PC-9 (cell line): ENCODE measurements at regions not wholly inside any gene's neighbourhood (a gene's known extent, or its start where the extent isn't known, plus 50 kb on each side); places are given as distances from the start of the nearest gene placed in this dataset.

Source experiments
- BruUV-seq: library from RNA; stranded (reverse); fragments of 400-500 nt; replicated peaks from 2 replicates; lab custom pipeline; 2021; lab: Mats Ljungman, UMichigan
- CTCF ChIA-PET: fragments of 300-600 bp; sonication (Branson Sonifier 250); formaldehyde crosslinking; loops from one replicate; lab custom pipeline; 2022; ENCODE audit warnings: antibody characterized with exemption; lab: Charles Lee
- POLR2A ChIA-PET: fragments of 300-600 bp; sonication (Branson Sonifier 250); formaldehyde crosslinking; loops from one replicate; lab custom pipeline; 2022; ENCODE audit warnings: antibody characterized with exemption; ENCODE audit not compliant: unreplicated experiment; lab: Charles Lee
- DNase-seq, 2 experiments: peaks; one replicate each; pipeline versions ENCODE4 v3.0.0 to v3.0.0-alpha.2; 2015 to 2022; ENCODE audit warnings: mixed read lengths in 1 of 2
- H2AFZ ChIP-seq: fragments of 200-600 bp; sonication (generic); 2 replicates; pipeline ENCODE4 v1.8.1; 2017; ENCODE audit warnings: antibody characterized with exemption
- H3F3A ChIP-seq: fragments of 200-600 bp; sonication (generic); 2 replicates; pipeline ENCODE4 v1.8.1; 2017; ENCODE audit warnings: antibody characterized with exemption, mild to moderate bottlenecking, low read depth; ENCODE audit not compliant: insufficient read depth
- H3K27ac ChIP-seq: fragments of 200-600 bp; sonication (generic); 2 replicates; pipeline ENCODE4 v1.6.1; 2016; ENCODE audit warnings: mixed run types
- H3K27me3 ChIP-seq: fragments of 200-600 bp; sonication (generic); 2 replicates; pipeline ENCODE4 v1.6.1; 2016; ENCODE audit warnings: low read depth, mixed run types; ENCODE audit not compliant: insufficient read depth
- H3K36me3 ChIP-seq: fragments of 200-600 bp; sonication (generic); 2 replicates; pipeline ENCODE4 v1.6.1; 2016; ENCODE audit warnings: low read depth, mixed run types
- H3K4me1 ChIP-seq: fragments of 200-600 bp; sonication (generic); replicated peaks from 2 replicates; pipeline ENCODE4 v1.6.1; 2016; ENCODE audit warnings: mixed run types; ENCODE audit not compliant: insufficient read depth
- H3K4me2 ChIP-seq: fragments of 200-600 bp; sonication (generic); 2 replicates; pipeline ENCODE4 v1.6.1; 2017; ENCODE audit warnings: mixed run types
- H3K4me3 ChIP-seq: fragments of 200-600 bp; sonication (generic); 2 replicates; pipeline ENCODE4 v1.6.1; 2016; ENCODE audit warnings: mixed run types
- H3K79me2 ChIP-seq: fragments of 200-600 bp; sonication (generic); 2 replicates; pipeline ENCODE4 v1.6.1; 2017; ENCODE audit warnings: low read depth, mixed run types
- H3K9me2 ChIP-seq: fragments of 200-600 bp; sonication (generic); 2 replicates; pipeline ENCODE4 v1.8.1; 2017; ENCODE audit warnings: mild to moderate bottlenecking; ENCODE audit not compliant: insufficient read depth
- H3K9me3 ChIP-seq: fragments of 200-600 bp; sonication (generic); 2 replicates; pipeline ENCODE4 v1.8.1; 2016; ENCODE audit warnings: low read depth; ENCODE audit not compliant: insufficient read depth
- H4K20me1 ChIP-seq: fragments of 200-600 bp; sonication (generic); 2 replicates; pipeline ENCODE4 v1.8.1; 2017; ENCODE audit not compliant: insufficient read depth
- EZH2 ChIP-seq: fragments of 200-600 bp; sonication (generic); IDR thresholded peaks from 2 replicates; pipeline ENCODE4 v1.8.0; 2017; ENCODE audit warnings: antibody characterized with exemption, low read depth
- intact Hi-C: fragments of 100-400 bp; cut with micrococcal nuclease; formaldehyde crosslinking; loops from one replicate; pipeline ENCODE4 v1.10.0; 2022; ENCODE audit not compliant: unreplicated experiment
- TF ChIP-seq, protein P1 (sequence below): fragments of 200-600 bp; sonication (generic); conservative IDR thresholded peaks from 2 replicates; pipeline ENCODE4 v1.6.1; 2017; ENCODE audit warnings: mixed run types, antibody characterized with exemption, mild to moderate bottlenecking, moderate library complexity

- intact Hi-C loops = loop anchor here (5.0 kb wide), 1 partner anchor 260 kb away; no protein-coding TSS in a partner anchor
- Histone ChIP-seq H3K36me3 (no peaks in the 10 kb centered on the region), H3K9me2 (no peaks in the 10 kb centered on the region)
Measured at GRCh38 chr22:27667121-27667843, 134.3 kb downstream of the MN1 start.

GRCh38 chr22:27668828-27669797 is 132.4 kb downstream of the MN1 start:
- Histone ChIP-seq H3K36me3 (no peaks in the 10 kb centered on the region), H3K27me3 (no peaks in the 10 kb centered on the region), H3K9me3 (no peaks in the 10 kb centered on the region), H3K9me2 (no peaks in the 10 kb centered on the region), H3K4me1 (peaks cover 44% of the 10 kb centered on the region), H3F3A (peaks cover 32% of the 10 kb centered on the region), H3K4me2 (peak overlapping the region; percentile 73), H4K20me1 (no peaks in the 10 kb centered on the region), H2AFZ (no peak overlapping the region), H3K27ac (peak overlapping the region; percentile 86), H3K79me2 (no peaks in the 10 kb centered on the region), H3K4me3 (peak overlapping the region; percentile 17; the same call in 1 of the 2 replicates)
- ChIA-PET CTCF (no interaction called here), POLR2A (interaction anchor here (0.6 to 0.9 kb wide), 5 partner anchors 49 to 253 kb away, joined by 3 to 12 read pairs (median 5); no protein-coding TSS in a partner anchor)
- DNase-seq = peak; percentile 87 to 94
- intact Hi-C loops = loop anchor here (1.0 to 5.0 kb wide), 4 partner anchors 58 to 262 kb away; no protein-coding TSS in a partner anchor
- TF ChIP-seq EZH2 = no peak
- TF ChIP-seq, protein P1, sequence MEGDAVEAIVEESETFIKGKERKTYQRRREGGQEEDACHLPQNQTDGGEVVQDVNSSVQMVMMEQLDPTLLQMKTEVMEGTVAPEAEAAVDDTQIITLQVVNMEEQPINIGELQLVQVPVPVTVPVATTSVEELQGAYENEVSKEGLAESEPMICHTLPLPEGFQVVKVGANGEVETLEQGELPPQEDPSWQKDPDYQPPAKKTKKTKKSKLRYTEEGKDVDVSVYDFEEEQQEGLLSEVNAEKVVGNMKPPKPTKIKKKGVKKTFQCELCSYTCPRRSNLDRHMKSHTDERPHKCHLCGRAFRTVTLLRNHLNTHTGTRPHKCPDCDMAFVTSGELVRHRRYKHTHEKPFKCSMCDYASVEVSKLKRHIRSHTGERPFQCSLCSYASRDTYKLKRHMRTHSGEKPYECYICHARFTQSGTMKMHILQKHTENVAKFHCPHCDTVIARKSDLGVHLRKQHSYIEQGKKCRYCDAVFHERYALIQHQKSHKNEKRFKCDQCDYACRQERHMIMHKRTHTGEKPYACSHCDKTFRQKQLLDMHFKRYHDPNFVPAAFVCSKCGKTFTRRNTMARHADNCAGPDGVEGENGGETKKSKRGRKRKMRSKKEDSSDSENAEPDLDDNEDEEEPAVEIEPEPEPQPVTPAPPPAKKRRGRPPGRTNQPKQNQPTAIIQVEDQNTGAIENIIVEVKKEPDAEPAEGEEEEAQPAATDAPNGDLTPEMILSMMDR = no peak
- TSS peak; percentile 79 for BruUV-seq

More at GRCh38 chr22:27667121-27667843, 134.3 kb downstream of the MN1 start:
- ChIA-PET CTCF (no interaction called here), POLR2A (interaction anchor here (0.6 kb wide), 1 partner anchor 194 kb away, joined by 3 read pairs; no protein-coding TSS in a partner anchor)
- TF ChIP-seq, protein P1 = no peak
- TF ChIP-seq EZH2 = no peak
- BruUV-seq = no TSS peak
- no peak overlapping the region for H3K4me2 ChIP-seq
- no peaks in the 10 kb centered on the region for H3K27me3 ChIP-seq
- no peak overlapping the region for H2AFZ ChIP-seq
- no peaks in the 10 kb centered on the region for H3K79me2 ChIP-seq
- H3F3A ChIP-seq = peaks cover 47% of the 10 kb centered on the region
- H4K20me1 ChIP-seq = no peaks in the 10 kb centered on the region
- H3K4me3 ChIP-seq = no peak overlapping the region
- H3K27ac ChIP-seq = no peak overlapping the region
- peaks cover 62% of the 10 kb centered on the region for H3K4me1 ChIP-seq
- DNase-seq = no peak
- H3K9me3 ChIP-seq = no peaks in the 10 kb centered on the region
